Activated naive CD4-positive, alpha-beta T cell treated with anti-CD3 and anti-CD28 coated beads, Interleukin-2, amount 10 ng/mL, durations not matched to agents 7 days and 5 days (primary cell): ENCODE measurements at regions not wholly inside any gene's neighbourhood (a gene's known extent, or its start where the extent isn't known, plus 50 kb on each side); places are given as distances from the start of the nearest gene placed in this dataset.

ENCODE experiments used
- CTCF ChIA-PET: fragments of 350-600 bp; sonication (Branson Sonifier 250); formaldehyde crosslinking; loops from one replicate; lab custom pipeline; 2021; ENCODE audit warnings: antibody characterized with exemption; lab: Charles Lee
- DNase-seq: peaks from one replicate; pipeline ENCODE4 v3.0.0-alpha.2; 2020
- H3K27ac Mint-ChIP-seq: one replicate; pipeline ENCODE4 v1.8.0; 2021; ENCODE audit warnings: mild to moderate bottlenecking, moderate library complexity, mixed read lengths
- H3K27me3 Mint-ChIP-seq: one replicate; pipeline ENCODE4 v1.8.0; 2021; ENCODE audit warnings: mild to moderate bottlenecking, mixed read lengths
- H3K36me3 Mint-ChIP-seq: one replicate; pipeline ENCODE4 v1.8.0; 2021; ENCODE audit warnings: mixed read lengths
- H3K4me1 Mint-ChIP-seq: one replicate; pipeline ENCODE4 v1.8.0; 2021; ENCODE audit warnings: mixed read lengths
- H3K4me3 Mint-ChIP-seq: one replicate; pipeline ENCODE4 v1.8.0; 2021; ENCODE audit warnings: mild to moderate bottlenecking, moderate library complexity, mixed read lengths
- H3K9me3 Mint-ChIP-seq: one replicate; pipeline ENCODE4 v1.8.0; 2021; ENCODE audit warnings: mixed read lengths

DNA sequence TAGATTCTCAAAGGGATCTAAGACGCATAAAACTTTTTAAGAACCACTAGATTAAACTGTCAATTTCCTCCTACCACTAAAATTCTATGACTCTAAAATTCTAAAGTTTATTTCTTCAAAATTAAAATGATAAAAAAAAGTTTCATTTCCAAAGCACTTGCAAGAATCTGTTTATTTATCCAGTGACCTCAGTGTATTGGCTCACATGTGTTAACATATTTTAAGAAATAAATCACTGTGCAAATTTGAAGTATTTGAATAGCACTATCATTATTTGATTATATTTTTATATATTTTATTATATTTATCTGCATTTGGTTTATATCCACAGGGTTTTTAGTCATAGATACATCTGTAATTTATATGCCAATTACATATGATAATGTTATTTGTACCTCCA, 62.2 kb upstream of the SLC12A2 start:
- no peak for DNase-seq
- no peaks in the 10 kb centered on the region for H3K4me1 Mint-ChIP-seq
- no peak overlapping the region for H3K27ac Mint-ChIP-seq
- no peaks in the 10 kb centered on the region for H3K27me3 Mint-ChIP-seq
- no peaks in the 10 kb centered on the region for H3K36me3 Mint-ChIP-seq
- CTCF ChIA-PET, result interaction anchor here (1.2 kb wide), 1 partner anchor 17 kb away, joined by 3 read pairs; no protein-coding TSS in a partner anchor
- no peaks in the 10 kb centered on the region for H3K9me3 Mint-ChIP-seq
- H3K4me3 Mint-ChIP-seq, result no peak overlapping the region
